SK-N-SH treated with all-trans-retinoic acid at 6 μM for 48 hours (cell line): ENCODE measurements at regions not wholly inside any gene's neighbourhood (a gene's known extent, or its start where the extent isn't known, plus 50 kb on each side); places are given as distances from the start of the nearest gene placed in this dataset.

Source experiments
- ZFP30 ChIP-seq: fragments of 450-650 bp; formaldehyde crosslinking; IDR thresholded peaks from 2 replicates; pipeline ENCODE4 v1.5.0; 2022; ENCODE audit warnings: mild to moderate bottlenecking, moderate library complexity
- TF ChIP-seq, protein P1 (sequence below): fragments of 250-450 bp; sonication (Bioruptor Pico); IDR thresholded peaks from 2 replicates; pipeline ENCODE4 v1.5.1; 2020; ENCODE audit warnings: low read depth, mild to moderate bottlenecking, moderate library complexity

DNA sequence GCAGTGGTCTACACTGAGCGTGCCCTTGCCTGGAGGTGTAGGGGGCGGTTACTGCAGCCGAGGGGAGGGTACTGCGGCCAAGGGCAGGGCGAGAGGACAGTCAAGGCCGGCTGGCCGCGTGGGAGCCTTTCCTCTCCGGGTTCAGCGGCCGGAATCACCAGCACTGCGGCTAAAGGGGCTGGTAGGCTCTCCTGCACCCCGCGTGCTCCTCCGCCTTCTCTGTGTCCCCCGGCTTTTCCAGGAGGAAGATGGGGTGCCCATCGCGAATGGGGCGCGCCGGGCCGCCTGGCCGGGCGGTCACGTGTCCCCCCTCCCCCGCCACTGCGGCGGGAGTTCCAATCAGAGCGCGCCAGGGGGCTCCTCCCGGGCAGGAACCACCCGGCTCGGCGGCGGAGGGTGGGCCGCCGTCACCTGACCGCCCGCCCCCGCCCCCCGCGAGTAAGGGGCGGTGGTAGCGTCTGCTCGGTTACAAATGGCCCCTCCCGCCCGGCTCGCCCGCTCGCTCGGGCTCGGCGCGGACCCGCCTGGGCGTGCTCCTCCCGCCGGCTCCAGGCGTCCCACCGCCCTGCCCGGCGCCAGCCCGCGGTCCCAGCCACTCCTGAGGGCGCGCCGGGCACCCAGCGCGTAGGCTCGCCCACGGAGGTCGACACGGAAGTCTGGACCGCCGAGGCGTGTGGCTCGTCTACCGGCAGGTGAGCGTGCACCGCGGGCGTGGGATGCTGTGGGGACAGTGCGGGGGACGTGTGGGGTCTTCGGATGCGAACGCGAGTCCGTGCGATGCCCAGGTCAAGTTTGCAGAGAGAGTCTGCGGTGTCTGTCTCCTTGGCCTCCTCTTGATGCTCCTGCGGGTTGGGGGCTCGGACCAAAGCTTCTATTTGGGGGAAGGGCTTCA lies 242.6 kb upstream of the TOPAZ1 start:
- TF ChIP-seq ZFP30 (CRISPR knock-in tag) = no peak
- TF ChIP-seq, protein P1, sequence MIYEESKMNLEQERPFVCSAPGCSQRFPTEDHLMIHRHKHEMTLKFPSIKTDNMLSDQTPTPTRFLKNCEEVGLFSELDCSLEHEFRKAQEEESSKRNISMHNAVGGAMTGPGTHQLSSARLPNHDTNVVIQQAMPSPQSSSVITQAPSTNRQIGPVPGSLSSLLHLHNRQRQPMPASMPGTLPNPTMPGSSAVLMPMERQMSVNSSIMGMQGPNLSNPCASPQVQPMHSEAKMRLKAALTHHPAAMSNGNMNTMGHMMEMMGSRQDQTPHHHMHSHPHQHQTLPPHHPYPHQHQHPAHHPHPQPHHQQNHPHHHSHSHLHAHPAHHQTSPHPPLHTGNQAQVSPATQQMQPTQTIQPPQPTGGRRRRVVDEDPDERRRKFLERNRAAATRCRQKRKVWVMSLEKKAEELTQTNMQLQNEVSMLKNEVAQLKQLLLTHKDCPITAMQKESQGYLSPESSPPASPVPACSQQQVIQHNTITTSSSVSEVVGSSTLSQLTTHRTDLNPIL (CRISPR knock-in tag) = no peak
